ENCODE measurements at regions not wholly inside any gene's neighbourhood (a gene's known extent, or its start where the extent isn't known, plus 50 kb on each side); places are given as distances from the start of the nearest gene placed in this dataset.

GRCh38 chr2:24439971-24440340 lies 51.1 kb upstream of the NCOA1 start:
- no peak overlapping the region for H3K27ac ChIP-seq (ENCODE audit: low read depth, low read length)

GRCh38 chr2:24439280-24439970 lies 51.6 kb upstream of the NCOA1 start:
- Histone ChIP-seq H3K27ac (ENCODE audit: low read depth, low read length) (no peak overlapping the region), H3K9ac (ENCODE audit: low read depth in 1 of 2, low read length in 2 of 2) (no peak overlapping the region), H3K9me3 (ENCODE audit: control insufficient read depth in 1 of 2, low read length in 2 of 2) (no peaks in the 10 kb centered on the region), H3K36me3 (ENCODE audit: control insufficient read depth in 1 of 2, insufficient read depth in 2 of 2, low read length in 2 of 2) (no peaks in the 10 kb centered on the region), H3K4me3 (ENCODE audit: low read depth in 1 of 2, low read length in 2 of 2) (no peak overlapping the region), H3K27me3 (ENCODE audit: control insufficient read depth in 1 of 2, insufficient read depth in 2 of 2, low read length in 2 of 2) (no peaks in the 10 kb centered on the region), H3K4me1 (ENCODE audit: control insufficient read depth in 1 of 2, insufficient read depth in 2 of 2, low read length in 2 of 2) (peaks cover 0 to 7% of the 10 kb centered on the region in 2 donors)

More at GRCh38 chr2:24439971-24440340, 51.1 kb upstream of the NCOA1 start:
- H3K4me3 ChIP-seq (ENCODE audit: low read depth in 1 of 2, low read length in 2 of 2): no peak overlapping the region
- no peak overlapping the region for H3K9ac ChIP-seq (ENCODE audit: low read depth in 1 of 2, low read length in 2 of 2)
- H3K9me3 ChIP-seq (ENCODE audit: control insufficient read depth in 1 of 2, low read length in 2 of 2): no peaks in the 10 kb centered on the region
- H3K27me3 ChIP-seq (ENCODE audit: control insufficient read depth in 1 of 2, insufficient read depth in 2 of 2, low read length in 2 of 2): no peaks in the 10 kb centered on the region
- H3K36me3 ChIP-seq (ENCODE audit: control insufficient read depth in 1 of 2, insufficient read depth in 2 of 2, low read length in 2 of 2): no peaks in the 10 kb centered on the region
- H3K4me1 ChIP-seq (ENCODE audit: control insufficient read depth in 1 of 2, insufficient read depth in 2 of 2, low read length in 2 of 2): peaks cover 0 to 7% of the 10 kb centered on the region in 2 donors

GRCh38 chr2:24438106-24438505 lies 52.9 kb upstream of the NCOA1 start:
- Histone ChIP-seq H3K4me3 (ENCODE audit: low read depth in 1 of 2, low read length in 2 of 2) (no peak overlapping the region), H3K36me3 (ENCODE audit: control insufficient read depth in 1 of 2, insufficient read depth in 2 of 2, low read length in 2 of 2) (no peaks in the 10 kb centered on the region), H3K4me1 (ENCODE audit: control insufficient read depth in 1 of 2, insufficient read depth in 2 of 2, low read length in 2 of 2) (peaks cover 0 to 7% of the 10 kb centered on the region in 2 donors), H3K9me3 (ENCODE audit: control insufficient read depth in 1 of 2, low read length in 2 of 2) (no peaks in the 10 kb centered on the region), H3K27ac (ENCODE audit: low read depth, low read length) (no peak overlapping the region), H3K27me3 (ENCODE audit: control insufficient read depth in 1 of 2, insufficient read depth in 2 of 2, low read length in 2 of 2) (no peaks in the 10 kb centered on the region), H3K9ac (ENCODE audit: low read depth in 1 of 2, low read length in 2 of 2) (no peak overlapping the region)

GRCh38 chr2:24435391-24436316 lies 55.4 kb upstream of the NCOA1 start:
- Histone ChIP-seq H3K9me3 (ENCODE audit: control insufficient read depth in 1 of 2, low read length in 2 of 2) (no peaks in the 10 kb centered on the region), H3K27me3 (ENCODE audit: control insufficient read depth in 1 of 2, insufficient read depth in 2 of 2, low read length in 2 of 2) (no peaks in the 10 kb centered on the region), H3K4me1 (ENCODE audit: control insufficient read depth in 1 of 2, insufficient read depth in 2 of 2, low read length in 2 of 2) (peaks cover 0 to 7% of the 10 kb centered on the region in 2 donors), H3K9ac (ENCODE audit: low read depth in 1 of 2, low read length in 2 of 2) (no peak overlapping the region), H3K27ac (ENCODE audit: low read depth, low read length) (no peak overlapping the region), H3K36me3 (ENCODE audit: control insufficient read depth in 1 of 2, insufficient read depth in 2 of 2, low read length in 2 of 2) (no peaks in the 10 kb centered on the region), H3K4me3 (ENCODE audit: low read depth in 1 of 2, low read length in 2 of 2) (peak overlapping the region in 1 of 2 donors; percentile 30)

GRCh38 chr2:24434541-24434940 lies 56.5 kb upstream of the NCOA1 start:
- no peak overlapping the region for H3K9ac ChIP-seq (ENCODE audit: low read depth in 1 of 2, low read length in 2 of 2)
- H3K27me3 ChIP-seq (ENCODE audit: control insufficient read depth in 1 of 2, insufficient read depth in 2 of 2, low read length in 2 of 2): no peaks in the 10 kb centered on the region
- no peaks in the 10 kb centered on the region for H3K36me3 ChIP-seq (ENCODE audit: control insufficient read depth in 1 of 2, insufficient read depth in 2 of 2, low read length in 2 of 2)
- H3K4me3 ChIP-seq (ENCODE audit: low read depth in 1 of 2, low read length in 2 of 2): no peak overlapping the region
- no peak overlapping the region for H3K27ac ChIP-seq (ENCODE audit: low read depth, low read length)
- H3K9me3 ChIP-seq (ENCODE audit: control insufficient read depth in 1 of 2, low read length in 2 of 2): no peaks in the 10 kb centered on the region
- H3K4me1 ChIP-seq (ENCODE audit: control insufficient read depth in 1 of 2, insufficient read depth in 2 of 2, low read length in 2 of 2): peaks cover 0 to 7% of the 10 kb centered on the region in 2 donors

GRCh38 chr2:24432735-24433134 lies 58.3 kb upstream of the NCOA1 start:
- H3K27ac ChIP-seq (ENCODE audit: low read depth, low read length): no peak overlapping the region
- H3K36me3 ChIP-seq (ENCODE audit: control insufficient read depth in 1 of 2, insufficient read depth in 2 of 2, low read length in 2 of 2): no peaks in the 10 kb centered on the region
- H3K4me3 ChIP-seq (ENCODE audit: low read depth in 1 of 2, low read length in 2 of 2): no peak overlapping the region
- H3K9ac ChIP-seq (ENCODE audit: low read depth in 1 of 2, low read length in 2 of 2): no peak overlapping the region
- no peaks in the 10 kb centered on the region for H3K9me3 ChIP-seq (ENCODE audit: control insufficient read depth in 1 of 2, low read length in 2 of 2)
- H3K4me1 ChIP-seq (ENCODE audit: control insufficient read depth in 1 of 2, insufficient read depth in 2 of 2, low read length in 2 of 2): peaks cover 0 to 11% of the 10 kb centered on the region in 2 donors
- no peaks in the 10 kb centered on the region for H3K27me3 ChIP-seq (ENCODE audit: control insufficient read depth in 1 of 2, insufficient read depth in 2 of 2, low read length in 2 of 2)

GRCh38 chr2:24432121-24432520 lies 58.9 kb upstream of the NCOA1 start:
- Histone ChIP-seq H3K9ac (ENCODE audit: low read depth in 1 of 2, low read length in 2 of 2) (no peak overlapping the region), H3K36me3 (ENCODE audit: control insufficient read depth in 1 of 2, insufficient read depth in 2 of 2, low read length in 2 of 2) (no peaks in the 10 kb centered on the region), H3K4me3 (ENCODE audit: low read depth in 1 of 2, low read length in 2 of 2) (no peak overlapping the region), H3K27me3 (ENCODE audit: control insufficient read depth in 1 of 2, insufficient read depth in 2 of 2, low read length in 2 of 2) (no peaks in the 10 kb centered on the region), H3K4me1 (ENCODE audit: control insufficient read depth in 1 of 2, insufficient read depth in 2 of 2, low read length in 2 of 2) (peaks cover 0 to 11% of the 10 kb centered on the region in 2 donors), H3K9me3 (ENCODE audit: control insufficient read depth in 1 of 2, low read length in 2 of 2) (no peaks in the 10 kb centered on the region), H3K27ac (ENCODE audit: low read depth, low read length) (no peak overlapping the region)

GRCh38 chr2:24429197-24430074 lies 61.6 kb upstream of the NCOA1 start:
- H3K27me3 ChIP-seq (ENCODE audit: control insufficient read depth in 1 of 2, insufficient read depth in 2 of 2, low read length in 2 of 2): no peaks in the 10 kb centered on the region
- peaks cover 0 to 5% of the 10 kb centered on the region in 2 donors for H3K4me1 ChIP-seq (ENCODE audit: control insufficient read depth in 1 of 2, insufficient read depth in 2 of 2, low read length in 2 of 2)
- H3K36me3 ChIP-seq (ENCODE audit: control insufficient read depth in 1 of 2, insufficient read depth in 2 of 2, low read length in 2 of 2): no peaks in the 10 kb centered on the region
- no peaks in the 10 kb centered on the region for H3K9me3 ChIP-seq (ENCODE audit: control insufficient read depth in 1 of 2, low read length in 2 of 2)
- H3K27ac ChIP-seq (ENCODE audit: low read depth, low read length): no peak overlapping the region
- H3K4me3 ChIP-seq (ENCODE audit: low read depth in 1 of 2, low read length in 2 of 2): no peak overlapping the region
- no peak overlapping the region for H3K9ac ChIP-seq (ENCODE audit: low read depth in 1 of 2, low read length in 2 of 2)

- H3K36me3 ChIP-seq (ENCODE audit: control insufficient read depth in 1 of 2, insufficient read depth in 2 of 2, low read length in 2 of 2): no peaks in the 10 kb centered on the region
- no peak overlapping the region for H3K27ac ChIP-seq (ENCODE audit: low read depth, low read length)
- no peak overlapping the region for H3K9ac ChIP-seq (ENCODE audit: low read depth in 1 of 2, low read length in 2 of 2)
- H3K27me3 ChIP-seq (ENCODE audit: control insufficient read depth in 1 of 2, insufficient read depth in 2 of 2, low read length in 2 of 2): no peaks in the 10 kb centered on the region
- peaks cover 0 to 8% of the 10 kb centered on the region in 2 donors for H3K4me1 ChIP-seq (ENCODE audit: control insufficient read depth in 1 of 2, insufficient read depth in 2 of 2, low read length in 2 of 2)
- no peaks in the 10 kb centered on the region for H3K9me3 ChIP-seq (ENCODE audit: control insufficient read depth in 1 of 2, low read length in 2 of 2)
- H3K4me3 ChIP-seq (ENCODE audit: low read depth in 1 of 2, low read length in 2 of 2): no peak overlapping the region
Observed at GRCh38 chr2:24424387-24424786, 64.1 kb upstream of the ITSN2 start.
